ENCODE measurements at regions not wholly inside any gene's neighbourhood (a gene's known extent, or its start where the extent isn't known, plus 50 kb on each side); places are given as distances from the start of the nearest gene placed in this dataset.

DNA sequence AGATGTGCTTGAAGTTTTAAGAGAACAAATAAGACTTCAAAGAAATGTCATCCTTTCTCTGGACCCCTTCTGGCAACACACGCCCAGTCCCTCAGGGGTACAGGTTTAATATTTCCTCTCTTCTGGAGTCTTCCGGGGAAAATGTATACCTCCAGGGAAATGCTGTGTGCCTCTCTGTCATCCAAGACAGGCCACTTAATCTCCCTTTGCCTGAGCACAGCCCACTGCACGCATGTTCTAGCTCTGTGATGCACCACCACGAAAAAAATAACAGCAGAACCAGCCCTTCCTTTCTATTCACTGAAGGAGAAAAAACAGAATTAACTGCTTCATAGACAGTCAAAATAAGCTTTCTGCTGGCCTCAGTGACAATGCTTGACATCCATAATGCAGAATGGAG, 140.1 kb downstream of the RBFOX3 start:
- ATAC-seq (no peak), DNase-seq (no peak)

DNA sequence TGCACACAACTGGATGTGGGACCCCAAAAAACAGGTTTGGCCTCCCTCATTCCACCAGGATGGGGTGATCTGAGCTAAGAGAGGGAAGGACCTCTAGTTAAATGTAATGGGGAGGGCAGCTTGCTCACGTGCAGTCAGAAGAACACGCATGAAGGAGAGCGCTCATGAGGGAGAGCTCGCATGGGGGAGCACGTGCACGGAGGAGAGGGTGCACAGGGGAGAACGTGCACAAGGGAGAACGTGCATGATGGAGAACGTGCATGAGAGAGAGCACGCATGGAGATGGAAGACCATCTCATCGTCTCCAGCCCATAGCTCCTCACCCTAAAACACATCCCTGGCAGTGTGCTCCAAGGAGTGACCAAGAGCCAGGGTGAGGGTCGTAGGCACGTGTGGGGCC, 141.2 kb downstream of the RBFOX3 start:
- DNase-seq, result no peak
- ATAC-seq, result no peak

DNA sequence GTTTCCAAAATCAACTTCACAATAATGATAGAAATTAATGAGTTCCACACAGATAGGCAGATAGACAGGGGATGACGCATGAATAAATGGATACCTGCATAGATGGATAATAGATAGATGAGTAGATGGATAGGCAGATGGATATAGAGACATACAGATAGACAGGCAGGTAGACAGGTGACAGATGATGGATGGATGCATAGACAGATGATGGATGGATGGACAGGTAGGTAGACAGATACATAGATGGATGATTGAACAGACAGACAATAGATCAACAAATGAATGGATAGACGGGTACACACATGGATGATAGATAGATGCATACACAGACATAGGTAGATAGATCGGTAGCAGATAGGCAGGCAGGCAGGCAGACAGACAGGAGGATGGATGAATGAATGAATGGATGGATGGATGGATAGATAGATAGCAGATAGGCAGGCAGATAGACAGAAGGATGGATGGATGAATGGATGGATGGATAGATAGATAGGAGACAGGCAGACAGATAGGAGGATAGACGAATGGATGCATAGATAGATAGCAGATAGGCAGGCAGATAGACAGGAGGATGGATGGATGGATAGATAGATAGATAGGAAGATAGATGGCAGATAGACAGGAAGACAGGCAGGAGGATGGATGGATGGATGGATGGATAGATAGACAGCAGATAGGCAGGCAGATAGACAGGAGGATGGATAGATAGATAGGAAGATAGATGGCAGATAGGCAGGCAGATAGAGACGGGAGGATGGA, 142.5 kb downstream of the RBFOX3 start:
- DNase-seq (no peak), ATAC-seq (no peak)

DNA sequence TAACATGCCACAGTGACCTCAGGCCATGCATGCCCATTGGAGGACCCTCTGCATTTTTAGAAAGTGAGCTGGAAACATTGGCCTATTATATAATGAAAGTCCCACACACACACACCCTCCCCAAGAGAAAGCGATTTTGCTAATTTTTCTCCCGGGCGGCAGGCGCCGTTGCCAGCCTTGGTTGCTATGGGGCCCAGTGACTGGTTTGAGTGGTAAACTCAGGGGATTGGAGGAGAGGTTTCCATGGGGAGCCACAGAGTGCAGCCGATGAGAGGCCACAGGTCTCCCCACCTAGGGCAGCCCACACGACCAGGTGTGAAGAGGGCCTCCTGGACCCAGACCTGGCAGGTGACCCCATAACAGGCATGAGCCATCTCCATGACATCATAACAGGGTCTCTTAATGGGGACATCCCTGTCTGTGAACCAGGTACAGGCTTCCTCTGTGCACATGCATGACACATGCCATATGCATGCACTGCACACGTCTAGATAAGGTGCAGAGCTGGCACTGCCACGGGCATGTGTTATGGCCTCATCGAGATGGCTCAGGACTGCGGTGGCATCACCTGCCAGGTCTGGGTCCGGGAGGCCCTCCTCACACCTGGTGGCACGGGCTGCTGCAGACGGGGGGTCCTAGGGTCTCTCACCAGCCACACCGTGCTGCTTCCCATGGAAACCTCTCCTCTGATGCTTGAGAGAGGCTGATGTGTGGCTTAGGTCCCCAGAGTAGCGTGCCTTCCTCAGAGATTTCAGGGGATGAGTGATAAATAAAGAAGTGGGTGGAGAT, 144.1 kb downstream of the RBFOX3 start:
- DNase-seq, result no peak
- no peak for ATAC-seq

DNA sequence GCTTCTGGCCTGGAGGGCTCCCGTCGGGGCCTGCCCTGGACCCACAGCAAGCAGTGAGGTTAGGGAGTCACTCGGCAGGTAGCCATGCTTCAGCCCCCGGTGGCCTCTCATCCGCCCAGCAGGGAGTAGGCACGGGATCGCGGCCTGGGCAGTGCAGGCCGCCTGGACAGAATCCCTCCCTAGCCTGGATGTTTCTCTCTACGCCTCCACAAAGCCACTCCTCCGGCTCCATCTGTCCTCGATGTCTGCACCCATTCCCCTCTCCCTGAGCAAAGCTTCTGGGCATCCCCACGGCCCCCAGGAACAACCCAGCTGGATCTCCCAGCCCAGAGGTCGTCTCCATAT, 145.2 kb downstream of the RBFOX3 start:
- no peak for ATAC-seq
- DNase-seq, result no peak

- ATAC-seq (no peak), DNase-seq (no peak)
Measured at GRCh38 chr17:79465011-79465680, 145.7 kb downstream of the RBFOX3 start.

DNA sequence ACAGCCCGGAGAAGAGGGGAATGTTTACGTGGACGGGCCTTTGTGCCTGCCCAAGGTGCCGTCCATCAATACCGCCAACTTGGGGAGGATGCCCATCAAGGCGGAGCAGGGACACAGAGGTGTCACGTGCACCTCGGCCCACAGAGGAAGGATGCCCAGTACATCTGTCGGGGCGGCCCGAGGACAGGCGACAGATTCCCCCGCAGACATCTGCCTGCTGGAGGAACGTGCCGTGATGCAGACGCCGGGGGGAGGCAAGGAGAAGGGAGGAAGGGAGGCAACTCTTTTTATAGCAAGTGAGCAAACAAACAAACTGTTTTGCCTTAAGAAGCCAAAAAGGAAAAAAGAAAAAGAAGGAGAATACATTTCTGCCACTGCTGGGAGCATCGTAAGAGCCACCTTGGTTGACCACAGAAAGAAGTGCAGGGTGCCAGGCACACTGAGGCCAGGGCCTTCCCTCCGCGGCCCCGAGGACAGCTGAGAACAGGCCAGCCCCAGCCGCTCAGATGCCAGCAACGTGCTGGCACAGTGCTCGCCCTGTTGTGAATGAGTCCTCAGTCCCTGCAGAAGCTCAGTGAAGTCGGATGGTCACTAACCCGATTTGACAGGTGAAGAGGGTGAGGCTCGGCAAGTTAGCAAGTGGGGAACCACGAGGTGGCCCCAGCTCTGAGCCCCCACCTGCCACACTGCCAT, 146.4 kb downstream of the RBFOX3 start:
- no peak for ATAC-seq
- no peak for DNase-seq

- DNase-seq, result no peak
- no peak for ATAC-seq
Measured at GRCh38 chr17:79463421-79464317, 147.2 kb downstream of the RBFOX3 start.

- DNase-seq (no peak), ATAC-seq (no peak)
Measured at GRCh38 chr17:79461041-79461440, 149.8 kb downstream of the RBFOX3 start.

GRCh38 chr17:79459846-79460245, 151.0 kb downstream of the RBFOX3 start:
- no peak for ATAC-seq
- no peak for DNase-seq

DNA sequence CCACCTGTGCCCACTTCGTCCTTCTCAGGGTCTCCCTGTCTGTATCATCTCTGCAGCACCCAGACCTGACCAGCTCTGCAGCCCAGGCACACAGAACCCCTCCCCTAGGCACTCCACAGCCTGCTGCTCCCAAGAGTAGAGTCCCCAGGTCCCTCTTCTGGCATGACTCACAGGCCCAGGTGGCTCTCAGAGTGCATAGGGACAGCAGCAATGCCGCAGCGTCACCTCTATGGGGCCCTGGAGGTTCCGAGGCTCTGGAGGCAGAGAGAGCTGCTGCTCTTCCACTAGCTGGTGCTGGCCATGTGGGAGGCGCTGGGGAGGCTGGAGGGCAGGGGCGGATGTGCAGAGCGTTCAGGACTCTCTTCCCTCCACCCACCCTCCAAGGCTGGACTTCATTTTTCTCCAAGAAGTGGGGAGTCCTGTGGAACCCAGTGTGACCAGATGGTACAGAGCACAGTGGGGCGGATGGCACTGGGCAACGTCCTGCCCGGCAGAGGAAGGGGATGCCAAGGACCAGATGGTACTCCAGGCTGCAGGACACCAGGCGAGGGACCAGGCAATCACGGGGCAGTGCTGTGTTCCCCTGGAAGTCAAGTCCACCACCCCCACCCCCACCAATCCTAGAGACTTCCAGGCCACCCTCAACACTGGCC, 151.7 kb downstream of the RBFOX3 start:
- DNase-seq (no peak), ATAC-seq (no peak)

- ATAC-seq (no peak), DNase-seq (no peak)
Measured at GRCh38 chr17:79458356-79458755, 152.5 kb downstream of the RBFOX3 start.

DNA sequence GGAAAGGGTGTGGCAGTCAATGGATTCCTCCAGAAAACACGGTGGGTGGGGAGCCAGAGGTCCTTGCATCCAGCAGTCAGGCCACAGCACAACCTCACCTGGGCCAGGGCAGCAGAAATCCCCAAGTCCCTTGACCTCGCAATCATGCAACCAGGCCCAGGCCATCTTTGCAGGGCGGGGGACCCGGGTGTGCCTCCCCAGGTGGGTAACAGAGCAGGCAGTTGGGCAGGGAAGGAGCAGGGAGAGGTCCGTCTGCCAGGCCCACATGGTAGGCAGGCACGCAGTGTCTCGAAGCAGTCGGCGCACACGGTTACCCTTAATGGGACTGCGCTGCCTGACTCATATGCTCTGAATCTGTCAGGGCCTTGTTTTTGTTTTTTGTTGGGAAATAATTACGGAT, 153.0 kb downstream of the RBFOX3 start:
- no peak for DNase-seq
- ATAC-seq, result no peak

DNA sequence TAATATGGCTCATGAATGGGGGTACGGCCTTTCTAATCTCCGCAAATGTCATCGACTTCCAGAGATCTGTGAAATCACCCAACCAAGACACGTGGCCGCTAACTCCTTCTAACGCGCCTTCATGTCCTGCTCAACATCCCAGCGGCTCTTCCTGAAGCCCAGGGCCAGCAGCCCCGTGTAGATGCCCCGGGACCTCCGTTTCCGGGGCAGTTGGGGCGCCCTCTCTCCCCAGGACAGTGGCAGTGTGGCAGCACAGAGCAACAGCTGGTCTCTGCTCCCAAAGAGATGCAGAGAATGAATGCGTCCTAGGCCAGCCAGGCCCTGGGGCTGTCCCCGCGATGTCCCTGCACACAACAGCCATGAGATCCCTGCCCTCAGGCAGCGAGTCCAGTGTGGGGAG, 153.5 kb downstream of the RBFOX3 start:
- DNase-seq, result no peak
- ATAC-seq, result no peak

GRCh38 chr17:79455636-79456035, 155.2 kb downstream of the RBFOX3 start:
- no peak for ATAC-seq
- DNase-seq, result no peak

GRCh38 chr17:79454826-79455225, 156.0 kb downstream of the RBFOX3 start:
- DNase-seq (no peak), ATAC-seq (no peak)

- ATAC-seq (no peak), DNase-seq (no peak)
Measured at GRCh38 chr17:79453481-79453880, 157.4 kb downstream of the RBFOX3 start.

DNA sequence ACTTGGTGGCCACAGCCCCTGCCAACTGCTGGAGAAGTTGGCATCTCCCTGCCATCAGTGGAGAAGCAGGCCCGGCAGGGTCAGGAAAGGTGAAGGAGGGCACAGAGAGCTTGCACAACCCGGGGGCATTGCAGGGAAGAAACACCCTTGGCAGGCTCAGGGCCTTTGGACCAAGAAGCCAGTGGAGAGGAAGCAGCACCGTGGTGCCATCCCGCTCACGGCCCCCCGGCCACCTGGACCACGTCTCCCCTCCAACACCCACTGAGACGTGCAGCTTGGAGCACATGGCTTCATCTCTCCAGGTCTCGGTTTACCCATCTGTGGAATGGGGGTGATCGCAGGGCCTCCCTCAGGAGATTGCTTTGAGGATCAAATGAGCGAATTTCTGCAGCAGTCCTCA, 158.1 kb downstream of the RBFOX3 start:
- ATAC-seq (no peak), DNase-seq (no peak)

GRCh38 chr17:79451167-79451566, 159.7 kb downstream of the RBFOX3 start:
- ATAC-seq (no peak), DNase-seq (no peak)

GRCh38 chr17:79446399-79447009, 164.3 kb downstream of the RBFOX3 start:
- ATAC-seq (no peak), DNase-seq (no peak)

GRCh38 chr17:79444198-79444597, 166.7 kb downstream of the RBFOX3 start:
- no peak for ATAC-seq

More at GRCh38 chr17:79444198-79444597, 166.7 kb downstream of the RBFOX3 start:
- no peak for DNase-seq
